ENCODE measurements at regions not wholly inside any gene's neighbourhood (a gene's known extent, or its start where the extent isn't known, plus 50 kb on each side); places are given as distances from the start of the nearest gene placed in this dataset.

- TF ChIP-seq HDAC2 (IDR thresholded peaks at IDR 0.05) = no peak
- TF ChIP-seq KAT8 (IDR thresholded peaks at IDR 0.05; ENCODE audit: low read depth) = no peak
- no peak for TF ChIP-seq CTCF (IDR thresholded peaks at IDR 0.05 in 2 of 3, conservative IDR thresholded peaks at IDR 0.05 in 1 of 3; ENCODE audit: insufficient read depth in 2 of 3, low read depth in 1 of 3, low read length in 3 of 3)
- TF ChIP-seq TCF7L2 (IDR thresholded peaks at IDR 0.05; ENCODE audit: low read depth, low read length) = no peak
- TF ChIP-seq SMARCC2 (IDR thresholded peaks at IDR 0.05; ENCODE audit: low read depth) = no peak
- no peak for TF ChIP-seq ZNF277 (CRISPR knock-in tag; IDR thresholded peaks at IDR 0.05; ENCODE audit: borderline replicate concordance)
Observed at GRCh38 chr5:56350011-56350596, 117.0 kb upstream of the ANKRD55 start.

Data from K562 (cell line).